ENCODE measurements at regions not wholly inside any gene's neighbourhood (a gene's known extent, or its start where the extent isn't known, plus 50 kb on each side); places are given as distances from the start of the nearest gene placed in this dataset.

DNA sequence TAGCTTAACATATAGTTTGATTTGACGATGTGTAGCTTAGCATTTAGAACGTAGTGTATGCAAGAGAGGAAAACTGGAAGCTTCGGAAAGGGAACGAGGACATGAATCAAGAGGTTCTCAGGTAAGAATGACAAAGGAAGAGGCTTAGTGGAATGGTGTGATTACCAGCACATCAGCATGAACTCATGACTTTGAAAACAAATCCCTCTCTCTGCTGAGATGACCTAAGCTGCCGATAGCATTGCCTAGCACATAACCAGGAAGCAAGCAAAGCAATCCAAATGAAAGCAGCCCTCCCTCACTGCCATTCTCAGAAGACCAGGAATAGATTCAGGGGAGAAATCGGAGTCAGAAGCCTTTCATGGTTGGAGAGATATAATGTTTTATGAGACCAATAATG is 51.3 kb upstream of the CCL1 start:
- no peak for DNase-seq

DNA sequence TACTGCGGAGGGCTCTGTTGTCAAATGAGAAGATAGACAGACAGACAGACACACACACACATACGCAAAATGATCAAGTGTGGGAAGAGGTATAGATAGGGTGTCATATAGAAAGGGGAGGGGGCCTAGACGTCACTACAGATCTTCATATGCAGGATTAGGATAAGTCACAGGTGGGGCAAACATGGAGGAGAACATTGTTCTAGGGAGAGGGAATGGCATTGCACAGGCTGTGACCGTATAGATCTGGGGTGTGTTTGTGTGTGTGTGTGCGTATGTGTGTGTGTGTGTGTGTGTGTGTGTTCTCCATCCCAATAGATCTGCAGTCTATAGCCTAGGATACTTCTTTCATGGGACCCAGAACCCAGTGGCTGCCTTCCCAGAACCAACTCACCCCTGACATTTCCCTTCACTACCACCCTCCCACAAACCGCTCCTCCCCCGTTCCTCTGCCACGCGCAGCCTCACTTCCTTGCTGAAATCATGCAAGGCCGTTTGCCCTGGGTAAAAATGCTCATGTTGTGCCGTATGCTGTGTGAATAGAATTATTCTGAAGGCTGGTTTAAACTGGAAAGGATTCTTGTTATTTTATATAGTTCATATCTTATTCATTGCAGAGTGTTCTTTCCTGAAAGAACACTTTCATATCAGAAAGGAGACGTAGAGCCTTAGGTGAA is 50.5 kb upstream of the CCL1 start:
- peak; percentile 62 for DNase-seq

- DNase-seq, result peak; percentile 89
These were observed 50.0 kb upstream of the CCL1 start for GRCh38 chr17:34412965-34413441.
